ENCODE measurements at regions not wholly inside any gene's neighbourhood (a gene's known extent, or its start where the extent isn't known, plus 50 kb on each side); places are given as distances from the start of the nearest gene placed in this dataset.
"Not testable (repeated sequence)": the region's sequence is repeated elsewhere in the genome, so short reads cannot be mapped to it uniquely, and the experiment has no call there.

GRCh38 chr4:108426493-108426892 lies 193.9 kb upstream of the RPL34 start:
- Histone ChIP-seq H3K4me3 (ENCODE audit: low read depth, low read length) (no peak overlapping the region), H3K9me3 (no peaks in the 10 kb centered on the region), H3K36me3 (no peaks in the 10 kb centered on the region), H3K4me1 (no peaks in the 10 kb centered on the region), H3K27me3 (no peaks in the 10 kb centered on the region)
- no peak for TF ChIP-seq CTCF (IDR thresholded peaks at IDR 0.05; ENCODE audit: low read depth, low read length)
- DNase-seq = no peak

GRCh38 chr4:108425988-108426387 lies 194.4 kb upstream of the RPL34 start:
- no peaks in the 10 kb centered on the region for H3K27me3 ChIP-seq
- no peaks in the 10 kb centered on the region for H3K36me3 ChIP-seq
- H3K4me1 ChIP-seq = no peaks in the 10 kb centered on the region
- no peak overlapping the region for H3K4me3 ChIP-seq (ENCODE audit: low read depth, low read length)
- no peak for DNase-seq
- H3K9me3 ChIP-seq = no peaks in the 10 kb centered on the region
- no peak for TF ChIP-seq CTCF (IDR thresholded peaks at IDR 0.05; ENCODE audit: low read depth, low read length)

GRCh38 chr4:108417923-108418322 lies 202.5 kb upstream of the RPL34 start:
- DNase-seq = no peak
- TF ChIP-seq CTCF (IDR thresholded peaks at IDR 0.05; ENCODE audit: low read depth, low read length) = no peak
- H3K9me3 ChIP-seq = no peaks in the 10 kb centered on the region

GRCh38 chr4:108416831-108417230 lies 203.5 kb upstream of the RPL34 start:
- Histone ChIP-seq H3K27me3 (no peaks in the 10 kb centered on the region), H3K4me1 (no peaks in the 10 kb centered on the region), H3K36me3 (no peaks in the 10 kb centered on the region), H3K9me3 (no peaks in the 10 kb centered on the region), H3K4me3 (ENCODE audit: low read depth, low read length) (no peak overlapping the region)
- TF ChIP-seq CTCF (IDR thresholded peaks at IDR 0.05; ENCODE audit: low read depth, low read length) = no peak
- no peak for DNase-seq

More at GRCh38 chr4:108417923-108418322, 202.5 kb upstream of the RPL34 start:
- Histone ChIP-seq H3K36me3 (no peaks in the 10 kb centered on the region), H3K4me3 (ENCODE audit: low read depth, low read length) (no peak overlapping the region), H3K27me3 (no peaks in the 10 kb centered on the region), H3K4me1 (no peaks in the 10 kb centered on the region)

GRCh38 chr4:108415389-108415788 lies 205.0 kb upstream of the RPL34 start:
- TF ChIP-seq CTCF (IDR thresholded peaks at IDR 0.05; ENCODE audit: low read depth, low read length) = no peak; the same call in 1 of the 2 replicates
- Histone ChIP-seq H3K27me3 (no peaks in the 10 kb centered on the region), H3K4me3 (ENCODE audit: low read depth, low read length) (no peak overlapping the region), H3K4me1 (no peaks in the 10 kb centered on the region), H3K9me3 (no peaks in the 10 kb centered on the region), H3K36me3 (no peaks in the 10 kb centered on the region)
- DNase-seq = no peak

- no peak for TF ChIP-seq CTCF (IDR thresholded peaks at IDR 0.05; ENCODE audit: low read depth, low read length)
- no peak for DNase-seq
- Histone ChIP-seq H3K27me3 (no peaks in the 10 kb centered on the region), H3K4me1 (no peaks in the 10 kb centered on the region), H3K36me3 (no peaks in the 10 kb centered on the region), H3K9me3 (no peaks in the 10 kb centered on the region; the same call in 1 of the 2 replicates), H3K4me3 (ENCODE audit: low read depth, low read length) (no peak overlapping the region)
Measured at GRCh38 chr4:108411836-108412235, 208.5 kb upstream of the RPL34 start.

GRCh38 chr4:108409691-108410090 lies 210.7 kb upstream of the RPL34 start:
- not testable (repeated sequence) for H3K4me1 ChIP-seq; DNase-seq; H3K4me3 ChIP-seq (ENCODE audit: low read depth, low read length); H3K36me3 ChIP-seq; H3K27me3 ChIP-seq; H3K9me3 ChIP-seq

Data from BE2C (cell line).